PC-3 (cell line): ENCODE measurements at regions not wholly inside any gene's neighbourhood (a gene's known extent, or its start where the extent isn't known, plus 50 kb on each side); places are given as distances from the start of the nearest gene placed in this dataset.

Source experiments
- EZH2 ChIP-seq: fragments of 300-600 bp; sonication (generic); IDR thresholded peaks from one replicate; pipeline ENCODE4 v1.6.1; 2017; ENCODE audit warnings: antibody characterized with exemption, mild to moderate bottlenecking, low read length; ENCODE audit not compliant: unreplicated experiment
- EZH2phosphoT487 ChIP-seq: fragments of 300-600 bp; sonication (generic); IDR thresholded peaks from 2 replicates; pipeline ENCODE4 v1.6.1; 2018; ENCODE audit warnings: mild to moderate bottlenecking, antibody characterized with exemption, low read length, borderline replicate concordance
- TF ChIP-seq, protein P1 (sequence below): fragments of 300-600 bp; sonication (generic); conservative IDR thresholded peaks from 2 replicates; pipeline ENCODE4 v1.5.1; 2017; ENCODE audit warnings: antibody characterized with exemption, low read depth, mild to moderate bottlenecking, low read length

DNA sequence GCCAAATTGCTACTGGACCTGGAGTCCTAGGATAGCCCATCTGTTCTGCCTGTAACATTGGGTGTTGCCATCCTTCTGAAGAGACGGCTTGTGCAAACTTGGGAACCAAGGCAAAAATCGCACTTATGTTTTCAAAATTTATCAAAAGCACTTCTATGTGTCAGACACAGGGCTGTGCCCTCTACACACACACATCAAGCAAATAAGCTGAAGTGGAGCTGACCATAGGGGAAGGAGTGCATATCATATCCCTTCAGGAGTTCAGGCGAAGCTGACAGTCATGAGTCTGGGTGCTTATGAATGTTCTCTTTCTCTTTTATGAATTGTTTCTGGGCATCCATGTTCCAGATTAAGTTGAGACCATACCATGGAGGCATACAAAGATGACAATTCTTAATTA is 247.9 kb downstream of the CYRIA start:
- TF ChIP-seq, protein P1, sequence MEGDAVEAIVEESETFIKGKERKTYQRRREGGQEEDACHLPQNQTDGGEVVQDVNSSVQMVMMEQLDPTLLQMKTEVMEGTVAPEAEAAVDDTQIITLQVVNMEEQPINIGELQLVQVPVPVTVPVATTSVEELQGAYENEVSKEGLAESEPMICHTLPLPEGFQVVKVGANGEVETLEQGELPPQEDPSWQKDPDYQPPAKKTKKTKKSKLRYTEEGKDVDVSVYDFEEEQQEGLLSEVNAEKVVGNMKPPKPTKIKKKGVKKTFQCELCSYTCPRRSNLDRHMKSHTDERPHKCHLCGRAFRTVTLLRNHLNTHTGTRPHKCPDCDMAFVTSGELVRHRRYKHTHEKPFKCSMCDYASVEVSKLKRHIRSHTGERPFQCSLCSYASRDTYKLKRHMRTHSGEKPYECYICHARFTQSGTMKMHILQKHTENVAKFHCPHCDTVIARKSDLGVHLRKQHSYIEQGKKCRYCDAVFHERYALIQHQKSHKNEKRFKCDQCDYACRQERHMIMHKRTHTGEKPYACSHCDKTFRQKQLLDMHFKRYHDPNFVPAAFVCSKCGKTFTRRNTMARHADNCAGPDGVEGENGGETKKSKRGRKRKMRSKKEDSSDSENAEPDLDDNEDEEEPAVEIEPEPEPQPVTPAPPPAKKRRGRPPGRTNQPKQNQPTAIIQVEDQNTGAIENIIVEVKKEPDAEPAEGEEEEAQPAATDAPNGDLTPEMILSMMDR: no peak
- TF ChIP-seq EZH2 (no peak), EZH2phosphoT487 (no peak)
